Mesenchymal stem cell (in vitro differentiated cells and primary cell): ENCODE measurements at regions not wholly inside any gene's neighbourhood (a gene's known extent, or its start where the extent isn't known, plus 50 kb on each side); places are given as distances from the start of the nearest gene placed in this dataset.

Experiments used
- DNase-seq: peaks from one replicate; pipeline ENCODE4 v3.0.0-alpha.2; 2013
- H2AFZ ChIP-seq: one replicate; pipeline ENCODE4 v1.6.1; 2013; ENCODE audit warnings: low read depth, mild to moderate bottlenecking, control low read depth, inconsistent platforms, low read length, moderate library complexity
- H2AK5ac ChIP-seq: 2 replicates; pipeline ENCODE4 v1.6.1; 2013; ENCODE audit warnings: low read length, moderate library complexity, mild to moderate bottlenecking, inconsistent platforms; ENCODE audit not compliant: severe bottlenecking
- H2BK120ac ChIP-seq: one replicate; pipeline ENCODE4 v1.6.1; 2013; ENCODE audit warnings: low read depth, mild to moderate bottlenecking, inconsistent platforms, low read length, moderate library complexity
- H2BK12ac ChIP-seq, 2 experiments: one replicate each; pipeline ENCODE4 v1.6.1; 2013; ENCODE audit warnings: inconsistent platforms in 2 of 2, low read length in 2 of 2, mild to moderate bottlenecking in 2 of 2, moderate library complexity in 2 of 2, control low read depth in 1 of 2
- H2BK15ac ChIP-seq: one replicate; pipeline ENCODE4 v1.6.1; 2013; ENCODE audit warnings: mild to moderate bottlenecking, low read depth, inconsistent platforms; ENCODE audit not compliant: poor library complexity, severe bottlenecking
- H2BK5ac ChIP-seq: 2 replicates; pipeline ENCODE4 v1.6.1; 2013; ENCODE audit warnings: low read depth, mild to moderate bottlenecking, low read length, control low read depth, inconsistent platforms; ENCODE audit not compliant: poor library complexity, severe bottlenecking
- H3K14ac ChIP-seq, 2 experiments: one replicate each; pipeline ENCODE4 v1.6.1; 2013; ENCODE audit warnings: inconsistent platforms in 2 of 2, low read length in 2 of 2, control low read depth in 1 of 2, mild to moderate bottlenecking in 1 of 2, moderate library complexity in 1 of 2
- H3K18ac ChIP-seq, 2 experiments: one replicate each; pipeline ENCODE4 v1.6.1; 2013; ENCODE audit warnings: inconsistent platforms in 2 of 2, low read length in 2 of 2, control low read depth in 1 of 2, low read depth in 1 of 2, mild to moderate bottlenecking in 1 of 2
- H3K23ac ChIP-seq, 2 experiments: one replicate each; pipeline ENCODE4 v1.6.1; 2013; ENCODE audit warnings: inconsistent platforms in 2 of 2, low read length in 2 of 2, mild to moderate bottlenecking in 2 of 2, moderate library complexity in 2 of 2, control low read depth in 1 of 2
- H3K27ac ChIP-seq: 2 replicates; pipeline ENCODE4 v1.5.1; 2013; ENCODE audit warnings: mild to moderate bottlenecking, moderate library complexity, low read length, control low read depth, inconsistent platforms; ENCODE audit not compliant: poor library complexity, severe bottlenecking
- H3K27me3 ChIP-seq, 2 experiments: 2 replicates each; pipeline versions ENCODE4 v1.6.1 to v1.7.0; 2013; ENCODE audit warnings: low read length in 2 of 2, mild to moderate bottlenecking in 2 of 2, moderate library complexity in 2 of 2, control low read depth in 1 of 2, inconsistent platforms in 1 of 2; ENCODE audit not compliant: control insufficient read depth in 1 of 2, insufficient read depth in 1 of 2
- H3K36me3 ChIP-seq, 2 experiments: 2 replicates each; pipeline versions ENCODE4 v1.6.1 to v1.7.0; 2013; ENCODE audit warnings: low read length in 2 of 2, control low read depth in 1 of 2, inconsistent platforms in 1 of 2, low read depth in 1 of 2, mild to moderate bottlenecking in 1 of 2; ENCODE audit not compliant: insufficient read depth in 2 of 2, control insufficient read depth in 1 of 2
- H3K4ac ChIP-seq, 2 experiments: one replicate each; pipeline ENCODE4 v1.6.1; 2013; ENCODE audit warnings: inconsistent platforms in 2 of 2, low read length in 2 of 2, mild to moderate bottlenecking in 2 of 2, moderate library complexity in 2 of 2, control low read depth in 1 of 2, low read depth in 1 of 2
- H3K4me1 ChIP-seq: 2 replicates; pipeline ENCODE4 v1.6.1; 2013; ENCODE audit warnings: low read depth, low read length, control low read depth; ENCODE audit not compliant: control insufficient read depth, insufficient read depth
- H3K4me2 ChIP-seq: 2 replicates; pipeline ENCODE4 v1.6.1; 2013; ENCODE audit warnings: low read length, mild to moderate bottlenecking, inconsistent platforms; ENCODE audit not compliant: poor library complexity, severe bottlenecking
- H3K4me3 ChIP-seq, 2 experiments: 2 replicates each; pipeline versions ENCODE4 v1.5.1 to v1.7.0; 2013; ENCODE audit warnings: low read length in 2 of 2, mild to moderate bottlenecking in 2 of 2, control low read depth in 1 of 2, low read depth in 1 of 2; ENCODE audit not compliant: insufficient read depth in 1 of 2
- H3K79me1 ChIP-seq: replicated peaks from 2 replicates; pipeline ENCODE4 v1.6.1; 2013; ENCODE audit warnings: mild to moderate bottlenecking, control low read depth, low read length, inconsistent platforms; ENCODE audit not compliant: poor library complexity, severe bottlenecking
- H3K9ac ChIP-seq: 2 replicates; pipeline ENCODE4 v1.7.0; 2013; ENCODE audit warnings: mild to moderate bottlenecking, low read length, moderate library complexity
- H3K9me3 ChIP-seq: 2 replicates; pipeline ENCODE4 v1.7.0; 2013; ENCODE audit warnings: mild to moderate bottlenecking, low read length; ENCODE audit not compliant: control insufficient read depth
- H4K8ac ChIP-seq: one replicate; pipeline ENCODE4 v1.6.1; 2013; ENCODE audit warnings: inconsistent platforms, mild to moderate bottlenecking, low read length, moderate library complexity
- H4K91ac ChIP-seq: one replicate; pipeline ENCODE4 v1.6.1; 2013; ENCODE audit warnings: mild to moderate bottlenecking, low read length, inconsistent platforms
- WGBS: methylation state at CpG from one replicate; pipeline ENCODE4 v1.1.7; 2013; ENCODE audit warnings: mixed read lengths; 5-methylcytosine and 5-hydroxymethylcytosine counted together

- Histone ChIP-seq H3K4me1 (peaks cover 8% of the 10 kb centered on the region), H3K79me1 (no peaks in the 10 kb centered on the region), H3K9ac (no peak overlapping the region), H2BK12ac (no peak overlapping the region), H3K9me3 (no peaks in the 10 kb centered on the region), H3K36me3 (no peaks in the 10 kb centered on the region), H4K91ac (no peak overlapping the region), H4K8ac (no peak overlapping the region), H2BK5ac (no peak overlapping the region), H3K23ac (no peak overlapping the region), H2AFZ (no peak overlapping the region), H2AK5ac (no peak overlapping the region), H3K27ac (no peak overlapping the region), H3K4me3 (no peak overlapping the region), H3K4ac (no peak overlapping the region), H2BK120ac (no peak overlapping the region), H3K27me3 (no peaks in the 10 kb centered on the region), H3K18ac (no peak overlapping the region), H3K4me2 (no peak overlapping the region), H2BK15ac (no peak overlapping the region), H3K14ac (no peak overlapping the region)
- DNase-seq, result no peak
- no CpG with 5 or more reads among the region's 1 CpG for WGBS
Measured at GRCh38 chr3:187873843-187874242, 128.6 kb upstream of the BCL6 start.

DNA sequence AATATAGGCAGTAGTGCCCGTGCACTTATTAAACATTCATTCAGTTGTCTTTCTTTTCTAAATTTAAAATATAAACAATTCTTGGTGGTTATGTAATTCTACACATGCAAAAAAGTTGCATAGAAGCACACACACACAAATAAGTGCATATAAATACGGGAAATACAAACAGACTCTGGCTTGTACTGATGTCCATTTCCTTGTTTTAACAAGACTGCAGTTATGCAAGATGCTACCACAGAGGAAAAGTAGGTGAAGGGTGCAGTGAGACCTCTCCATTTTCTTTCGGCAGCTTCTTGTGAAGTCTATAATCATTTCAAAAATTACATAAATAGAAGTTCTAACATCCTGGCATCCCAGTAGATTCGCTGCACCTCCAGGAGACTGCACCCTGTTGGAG is 130.6 kb upstream of the BCL6 start:
- Histone ChIP-seq H2AFZ (no peak overlapping the region), H3K14ac (no peak overlapping the region), H2BK15ac (no peak overlapping the region), H4K91ac (no peak overlapping the region), H3K9ac (no peak overlapping the region), H2BK5ac (no peak overlapping the region), H2AK5ac (no peak overlapping the region), H3K79me1 (no peaks in the 10 kb centered on the region), H2BK120ac (no peak overlapping the region), H3K27ac (no peak overlapping the region), H3K4me3 (no peak overlapping the region), H4K8ac (no peak overlapping the region), H3K4ac (no peak overlapping the region), H3K27me3 (no peaks in the 10 kb centered on the region), H2BK12ac (no peak overlapping the region), H3K36me3 (no peaks in the 10 kb centered on the region), H3K23ac (no peak overlapping the region), H3K18ac (no peak overlapping the region), H3K9me3 (no peaks in the 10 kb centered on the region), H3K4me1 (peaks cover 3% of the 10 kb centered on the region), H3K4me2 (no peak overlapping the region)
- 92% methylated on average over 3 of the region's 4 CpGs for WGBS
- no peak for DNase-seq

DNA sequence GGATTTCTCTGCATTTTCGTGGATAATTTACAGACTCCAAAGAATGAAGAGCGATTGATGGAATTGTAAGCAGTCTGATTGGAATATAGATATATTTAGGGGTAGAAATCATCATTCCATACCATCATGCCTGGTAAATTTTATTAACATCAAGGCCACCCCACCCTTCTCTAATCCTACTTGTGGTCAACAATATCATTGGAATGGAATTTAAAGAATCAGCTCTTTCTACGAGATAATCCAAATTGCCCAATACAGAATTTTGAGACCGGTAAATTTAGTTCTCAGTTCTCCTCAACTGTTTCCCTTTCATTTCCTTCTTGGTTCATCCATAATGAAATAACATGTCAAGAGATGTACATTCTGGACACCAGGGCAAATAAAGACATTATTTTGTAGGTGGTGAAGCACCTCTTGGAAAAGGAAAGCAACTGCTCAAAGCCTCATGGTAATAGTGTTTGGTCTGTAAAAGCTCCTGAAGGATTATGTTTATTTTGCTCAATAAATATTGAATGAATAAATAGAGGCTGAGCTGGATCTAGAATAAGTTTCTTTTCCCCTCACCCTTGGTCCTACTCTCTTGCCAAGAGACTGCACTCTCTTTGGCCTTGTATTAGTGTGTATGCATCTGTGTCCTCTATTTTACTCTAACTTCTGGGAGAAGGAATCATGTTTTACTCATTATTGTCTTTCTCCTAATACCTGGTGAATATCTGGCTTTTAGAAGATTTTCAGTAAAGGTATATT is 133.7 kb upstream of the BCL6 start:
- H3K4me2 ChIP-seq, result no peak overlapping the region
- 40% methylated on average over 3 of the region's 4 CpGs for whole genome bisulfite sequencing
- H3K23ac ChIP-seq, result no peak overlapping the region
- H4K91ac ChIP-seq, result no peak overlapping the region
- H2BK15ac ChIP-seq, result no peak overlapping the region
- no peaks in the 10 kb centered on the region for H3K27me3 ChIP-seq
- no peak overlapping the region for H2BK120ac ChIP-seq
- no peak overlapping the region for H3K9ac ChIP-seq
- no peak overlapping the region for H3K27ac ChIP-seq
- no peak for DNase-seq
- no peak overlapping the region for H2BK12ac ChIP-seq
- no peaks in the 10 kb centered on the region for H3K36me3 ChIP-seq
- no peak overlapping the region for H3K4me3 ChIP-seq
- H2AFZ ChIP-seq, result no peak overlapping the region
- no peak overlapping the region for H3K18ac ChIP-seq
- H3K9me3 ChIP-seq, result no peaks in the 10 kb centered on the region
- H3K4ac ChIP-seq, result no peak overlapping the region
- H3K14ac ChIP-seq, result no peak overlapping the region
- peaks cover 1% of the 10 kb centered on the region for H3K4me1 ChIP-seq
- no peak overlapping the region for H2AK5ac ChIP-seq
- H3K79me1 ChIP-seq, result no peaks in the 10 kb centered on the region
- H4K8ac ChIP-seq, result no peak overlapping the region
- H2BK5ac ChIP-seq, result no peak overlapping the region

GRCh38 chr3:187880441-187880840 is 135.2 kb upstream of the BCL6 start:
- Histone ChIP-seq H2AFZ (no peak overlapping the region), H3K23ac (no peak overlapping the region), H2BK5ac (no peak overlapping the region), H3K4ac (no peak overlapping the region), H2BK15ac (no peak overlapping the region), H3K9ac (no peak overlapping the region), H3K4me2 (no peak overlapping the region), H3K18ac (no peak overlapping the region), H3K4me3 (no peak overlapping the region), H2BK12ac (no peak overlapping the region), H3K79me1 (no peaks in the 10 kb centered on the region), H3K36me3 (no peaks in the 10 kb centered on the region), H3K27ac (no peak overlapping the region), H3K27me3 (no peaks in the 10 kb centered on the region), H3K9me3 (no peaks in the 10 kb centered on the region), H4K8ac (no peak overlapping the region), H3K4me1 (peaks cover 1% of the 10 kb centered on the region), H2BK120ac (no peak overlapping the region), H2AK5ac (no peak overlapping the region), H3K14ac (no peak overlapping the region), H4K91ac (no peak overlapping the region)
- no peak for DNase-seq
- no CpG with 5 or more reads among the region's 1 CpG for WGBS
